ENCODE measurements at regions not wholly inside any gene's neighbourhood (a gene's known extent, or its start where the extent isn't known, plus 50 kb on each side); places are given as distances from the start of the nearest gene placed in this dataset.

- Histone ChIP-seq H3K27ac (no peak overlapping the region), H3K4me3 (no peak overlapping the region)
These were observed 132.3 kb upstream of the SDK2 start for GRCh38 chr17:73776351-73777130.

GRCh38 chr17:73777131-73777449 is 132.8 kb upstream of the SDK2 start:
- H3K27ac ChIP-seq = no peak overlapping the region
- no peak overlapping the region for H3K4me3 ChIP-seq

- no peak overlapping the region for H3K27ac ChIP-seq
- H3K4me3 ChIP-seq = no peak overlapping the region
These were observed 138.0 kb upstream of the SDK2 start for GRCh38 chr17:73782231-73782630.

GRCh38 chr17:73782641-73783381 is 138.6 kb upstream of the SDK2 start:
- no peak overlapping the region for H3K27ac ChIP-seq
- H3K4me3 ChIP-seq = no peak overlapping the region

- H3K4me3 ChIP-seq = no peak overlapping the region
These were observed 139.1 kb upstream of the SDK2 start for GRCh38 chr17:73783382-73783766.

GRCh38 chr17:73783945-73784603 is 139.8 kb upstream of the SDK2 start:
- H3K4me3 ChIP-seq = no peak overlapping the region
- no peak overlapping the region for H3K27ac ChIP-seq

More at GRCh38 chr17:73783382-73783766, 139.1 kb upstream of the SDK2 start:
- H3K27ac ChIP-seq = no peak overlapping the region

- no peak overlapping the region for H3K27ac ChIP-seq
- no peak overlapping the region for H3K4me3 ChIP-seq
These were observed 141.3 kb upstream of the SDK2 start for GRCh38 chr17:73785496-73785895.

- H3K27ac ChIP-seq = no peak overlapping the region
- no peak overlapping the region for H3K4me3 ChIP-seq
These were observed 141.9 kb upstream of the SDK2 start for GRCh38 chr17:73785958-73786743.

GRCh38 chr17:73787076-73788059 is 143.1 kb upstream of the SDK2 start:
- H3K4me3 ChIP-seq = no peak overlapping the region
- H3K27ac ChIP-seq = no peak overlapping the region

GRCh38 chr17:73788111-73788510 is 143.9 kb upstream of the SDK2 start:
- no peak overlapping the region for H3K27ac ChIP-seq
- H3K4me3 ChIP-seq = no peak overlapping the region

- Histone ChIP-seq H3K27ac (no peak overlapping the region), H3K4me3 (no peak overlapping the region)
These were observed 146.9 kb upstream of the SDK2 start for GRCh38 chr17:73791121-73791520.

- Histone ChIP-seq H3K4me3 (no peak overlapping the region), H3K27ac (no peak overlapping the region)
These were observed 147.4 kb upstream of the SDK2 start for GRCh38 chr17:73791631-73792030.

GRCh38 chr17:73792994-73793393 is 148.7 kb upstream of the SDK2 start:
- no peak overlapping the region for H3K4me3 ChIP-seq
- no peak overlapping the region for H3K27ac ChIP-seq

GRCh38 chr17:73794336-73794735 is 150.1 kb upstream of the SDK2 start:
- Histone ChIP-seq H3K27ac (no peak overlapping the region), H3K4me3 (no peak overlapping the region)

- H3K4me3 ChIP-seq = no peak overlapping the region
- no peak overlapping the region for H3K27ac ChIP-seq
These were observed 151.5 kb upstream of the SDK2 start for GRCh38 chr17:73795730-73796129.

GRCh38 chr17:73797594-73798110 is 153.4 kb upstream of the SDK2 start:
- H3K27ac ChIP-seq = no peak overlapping the region
- H3K4me3 ChIP-seq = no peak overlapping the region

- Histone ChIP-seq H3K4me3 (no peak overlapping the region), H3K27ac (no peak overlapping the region)
These were observed 154.0 kb upstream of the SDK2 start for GRCh38 chr17:73798111-73798748.

GRCh38 chr17:73799096-73799495 is 154.9 kb upstream of the SDK2 start:
- Histone ChIP-seq H3K27ac (no peak overlapping the region), H3K4me3 (no peak overlapping the region)

All from skin epidermis (tissue), 12 donors.